ENCODE measurements at regions not wholly inside any gene's neighbourhood (a gene's known extent, or its start where the extent isn't known, plus 50 kb on each side); places are given as distances from the start of the nearest gene placed in this dataset.

- TF ChIP-seq EZH2 (IDR thresholded peaks at IDR 0.05; ENCODE audit: low read depth) = no peak
- TF ChIP-seq, protein P1, sequence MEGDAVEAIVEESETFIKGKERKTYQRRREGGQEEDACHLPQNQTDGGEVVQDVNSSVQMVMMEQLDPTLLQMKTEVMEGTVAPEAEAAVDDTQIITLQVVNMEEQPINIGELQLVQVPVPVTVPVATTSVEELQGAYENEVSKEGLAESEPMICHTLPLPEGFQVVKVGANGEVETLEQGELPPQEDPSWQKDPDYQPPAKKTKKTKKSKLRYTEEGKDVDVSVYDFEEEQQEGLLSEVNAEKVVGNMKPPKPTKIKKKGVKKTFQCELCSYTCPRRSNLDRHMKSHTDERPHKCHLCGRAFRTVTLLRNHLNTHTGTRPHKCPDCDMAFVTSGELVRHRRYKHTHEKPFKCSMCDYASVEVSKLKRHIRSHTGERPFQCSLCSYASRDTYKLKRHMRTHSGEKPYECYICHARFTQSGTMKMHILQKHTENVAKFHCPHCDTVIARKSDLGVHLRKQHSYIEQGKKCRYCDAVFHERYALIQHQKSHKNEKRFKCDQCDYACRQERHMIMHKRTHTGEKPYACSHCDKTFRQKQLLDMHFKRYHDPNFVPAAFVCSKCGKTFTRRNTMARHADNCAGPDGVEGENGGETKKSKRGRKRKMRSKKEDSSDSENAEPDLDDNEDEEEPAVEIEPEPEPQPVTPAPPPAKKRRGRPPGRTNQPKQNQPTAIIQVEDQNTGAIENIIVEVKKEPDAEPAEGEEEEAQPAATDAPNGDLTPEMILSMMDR (conservative IDR thresholded peaks at IDR 0.05) = no peak
These were observed 136.1 kb upstream of the SLC4A4 start for GRCh38 chr4:71202705-71203104.

Data from PC-9 (cell line).